ENCODE measurements at regions not wholly inside any gene's neighbourhood (a gene's known extent, or its start where the extent isn't known, plus 50 kb on each side); places are given as distances from the start of the nearest gene placed in this dataset.

DNA sequence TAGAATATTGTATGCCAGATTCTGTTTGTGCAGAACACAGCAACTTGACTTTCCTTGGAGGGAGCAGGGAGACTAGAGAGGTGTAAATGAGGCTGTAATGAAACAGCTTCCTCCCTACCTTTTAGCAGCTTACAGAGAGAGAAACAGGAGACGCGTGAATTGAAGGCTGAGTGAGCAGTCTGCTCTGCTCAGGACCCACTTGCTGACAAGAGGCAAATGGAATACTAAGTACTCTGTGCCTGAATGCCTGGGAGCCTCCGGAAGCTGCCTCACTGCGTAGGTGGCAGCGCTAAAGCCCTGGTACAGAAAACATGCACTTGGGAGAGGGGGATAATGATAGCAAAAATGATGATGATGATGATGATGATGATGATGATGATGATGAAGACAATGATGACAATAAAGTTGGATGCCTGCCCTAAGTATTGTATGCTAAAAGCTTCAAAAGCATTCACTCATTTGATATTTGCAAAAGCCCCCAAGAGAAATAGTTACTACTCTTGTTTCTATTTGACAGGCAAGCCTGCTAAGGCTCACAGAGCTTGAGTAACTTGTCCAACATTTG lies 548.9 kb downstream of the NTRK3 start:
- ATAC-seq = no peak
- 63 to 73% methylated on average over 2 to 5 of the region's 5 CpGs for WGBS, 2 donors (ENCODE audit: low coverage in 1 of 2)
- no peaks in the 10 kb centered on the region for H3K27me3 ChIP-seq
- H3K4me3 ChIP-seq = no peak overlapping the region
- no peaks in the 10 kb centered on the region for H3K36me3 ChIP-seq
- H3K4me1 ChIP-seq = no peaks in the 10 kb centered on the region
- no peaks in the 10 kb centered on the region for H3K9me3 ChIP-seq
- TF ChIP-seq EP300 (IDR thresholded peaks at IDR 0.05) (no peak), POLR2AphosphoS5 (IDR thresholded peaks at IDR 0.05) (no peak), POLR2A (IDR thresholded peaks at IDR 0.05) (no peak)
- TF ChIP-seq, protein P1, sequence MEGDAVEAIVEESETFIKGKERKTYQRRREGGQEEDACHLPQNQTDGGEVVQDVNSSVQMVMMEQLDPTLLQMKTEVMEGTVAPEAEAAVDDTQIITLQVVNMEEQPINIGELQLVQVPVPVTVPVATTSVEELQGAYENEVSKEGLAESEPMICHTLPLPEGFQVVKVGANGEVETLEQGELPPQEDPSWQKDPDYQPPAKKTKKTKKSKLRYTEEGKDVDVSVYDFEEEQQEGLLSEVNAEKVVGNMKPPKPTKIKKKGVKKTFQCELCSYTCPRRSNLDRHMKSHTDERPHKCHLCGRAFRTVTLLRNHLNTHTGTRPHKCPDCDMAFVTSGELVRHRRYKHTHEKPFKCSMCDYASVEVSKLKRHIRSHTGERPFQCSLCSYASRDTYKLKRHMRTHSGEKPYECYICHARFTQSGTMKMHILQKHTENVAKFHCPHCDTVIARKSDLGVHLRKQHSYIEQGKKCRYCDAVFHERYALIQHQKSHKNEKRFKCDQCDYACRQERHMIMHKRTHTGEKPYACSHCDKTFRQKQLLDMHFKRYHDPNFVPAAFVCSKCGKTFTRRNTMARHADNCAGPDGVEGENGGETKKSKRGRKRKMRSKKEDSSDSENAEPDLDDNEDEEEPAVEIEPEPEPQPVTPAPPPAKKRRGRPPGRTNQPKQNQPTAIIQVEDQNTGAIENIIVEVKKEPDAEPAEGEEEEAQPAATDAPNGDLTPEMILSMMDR (IDR thresholded peaks at IDR 0.05) = no peak
- H3K27ac ChIP-seq = no peak overlapping the region

GRCh38 chr15:87707071-87707470 lies 549.5 kb downstream of the NTRK3 start:
- WGBS, 2 donors (ENCODE audit: low coverage in 1 of 2) = 53 to 69% methylated on average over 3 to 5 of the region's 5 CpGs
- Histone ChIP-seq H3K27me3 (no peaks in the 10 kb centered on the region), H3K27ac (no peak overlapping the region), H3K9me3 (no peaks in the 10 kb centered on the region), H3K4me3 (no peak overlapping the region), H3K4me1 (no peaks in the 10 kb centered on the region), H3K36me3 (no peaks in the 10 kb centered on the region)
- TF ChIP-seq POLR2A (IDR thresholded peaks at IDR 0.05) = no peak
- TF ChIP-seq, protein P1 (IDR thresholded peaks at IDR 0.05) = no peak
- ATAC-seq = no peak

DNA sequence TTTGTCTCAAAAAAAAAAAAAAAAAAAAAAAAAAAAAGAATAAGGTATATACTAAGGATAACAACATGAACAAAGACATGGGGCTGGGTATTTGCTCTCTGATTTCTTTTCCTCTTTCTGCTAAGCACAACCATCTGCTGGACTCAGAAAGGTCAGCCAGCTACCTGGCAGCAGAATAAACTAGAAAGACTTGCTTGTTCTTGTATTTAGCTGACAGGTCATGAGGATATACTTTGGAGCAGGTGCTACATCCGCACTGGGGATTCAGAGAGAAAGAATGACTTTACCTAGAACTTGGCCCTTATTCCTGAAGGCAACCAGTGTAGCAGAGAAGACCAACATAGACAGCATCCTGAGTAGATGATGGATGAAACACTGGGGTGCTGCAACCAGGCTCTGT lies 550.5 kb downstream of the NTRK3 start:
- Histone ChIP-seq H3K27ac (no peak overlapping the region), H3K4me3 (no peak overlapping the region), H3K36me3 (no peaks in the 10 kb centered on the region), H3K4me1 (no peaks in the 10 kb centered on the region), H3K27me3 (no peaks in the 10 kb centered on the region), H3K9me3 (no peaks in the 10 kb centered on the region)
- ATAC-seq = no peak
- WGBS, 2 donors (ENCODE audit: low coverage in 1 of 2) = no CpG with 5 or more reads among the region's 1 CpG
- TF ChIP-seq POLR2AphosphoS5 (IDR thresholded peaks at IDR 0.05) (no peak), EP300 (IDR thresholded peaks at IDR 0.05) (no peak), POLR2A (IDR thresholded peaks at IDR 0.05) (no peak)
- TF ChIP-seq, protein P1 (IDR thresholded peaks at IDR 0.05) = no peak

- no peak for TF ChIP-seq POLR2A (IDR thresholded peaks at IDR 0.05)
- no peak for TF ChIP-seq POLR2AphosphoS5 (IDR thresholded peaks at IDR 0.05)
- no peak for TF ChIP-seq EP300 (IDR thresholded peaks at IDR 0.05)
- TF ChIP-seq, protein P1 (IDR thresholded peaks at IDR 0.05) = no peak
- Histone ChIP-seq H3K36me3 (no peaks in the 10 kb centered on the region), H3K27ac (no peak overlapping the region), H3K9me3 (no peaks in the 10 kb centered on the region), H3K4me1 (no peaks in the 10 kb centered on the region), H3K27me3 (no peaks in the 10 kb centered on the region), H3K4me3 (no peak overlapping the region)
- no peak for ATAC-seq
- WGBS, 2 donors (ENCODE audit: low coverage in 1 of 2) = 71 to 82% methylated on average over 5 of the region's 5 CpGs
These were observed 552.3 kb downstream of the NTRK3 start for GRCh38 chr15:87704276-87704675.

DNA sequence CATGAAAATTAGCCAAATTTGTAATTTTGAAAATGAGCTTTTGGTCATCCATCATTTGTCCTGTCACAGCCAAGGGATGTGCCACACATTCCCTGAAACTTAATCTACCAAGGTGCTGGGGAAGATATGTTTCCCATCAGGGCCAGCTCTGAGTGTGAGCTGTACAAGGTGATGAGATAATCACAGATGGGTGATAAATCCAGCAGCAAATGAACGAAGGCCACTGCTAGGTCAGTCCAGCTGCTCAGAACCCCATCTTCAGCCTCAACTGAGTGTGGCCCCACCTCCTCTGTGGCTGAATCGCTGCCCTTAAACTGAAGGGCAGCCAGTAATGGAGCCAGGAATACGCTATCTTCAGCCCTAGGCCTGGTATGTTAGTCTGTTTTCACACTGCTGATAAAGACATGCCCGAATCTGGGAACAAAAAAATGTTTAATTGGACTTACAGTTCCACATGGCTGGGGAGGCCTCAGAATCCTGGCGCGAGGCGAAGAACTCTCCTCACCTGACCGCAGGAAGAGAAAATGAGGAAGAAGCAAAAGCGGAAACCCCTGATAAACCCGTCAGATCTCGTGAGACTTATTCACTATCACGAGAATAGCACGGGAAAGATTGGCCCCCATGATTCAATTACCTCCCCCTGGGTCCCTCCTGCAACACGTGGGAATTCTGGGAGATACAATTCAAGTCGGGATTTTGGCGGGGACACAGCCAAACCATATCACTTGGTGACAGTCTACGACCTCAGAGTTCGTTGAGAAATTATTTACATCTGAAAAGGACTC lies 553.0 kb downstream of the NTRK3 start:
- Histone ChIP-seq H3K36me3 (no peaks in the 10 kb centered on the region), H3K4me3 (no peak overlapping the region), H3K27me3 (no peaks in the 10 kb centered on the region), H3K9me3 (peaks cover 0 to 1% (median 0%) of the 10 kb centered on the region in 3 donors), H3K27ac (no peak overlapping the region), H3K4me1 (no peaks in the 10 kb centered on the region)
- TF ChIP-seq POLR2AphosphoS5 (IDR thresholded peaks at IDR 0.05) = no peak
- no peak for TF ChIP-seq POLR2A (IDR thresholded peaks at IDR 0.05)
- no peak for TF ChIP-seq EP300 (IDR thresholded peaks at IDR 0.05)
- TF ChIP-seq, protein P1 (IDR thresholded peaks at IDR 0.05) = no peak
- ATAC-seq = no peak
- WGBS, 2 donors (ENCODE audit: low coverage in 1 of 2) = 67 to 77% methylated on average over 5 to 13 of the region's 18 CpGs
